ENCODE measurements at regions not wholly inside any gene's neighbourhood (a gene's known extent, or its start where the extent isn't known, plus 50 kb on each side); places are given as distances from the start of the nearest gene placed in this dataset.

- no peak for TF ChIP-seq CTCF (IDR thresholded peaks at IDR 0.05; ENCODE audit: low read depth, low read length, missing input control)
- no peak for TF ChIP-seq ATF3 (IDR thresholded peaks at IDR 0.05)
- no peak for TF ChIP-seq YY1 (IDR thresholded peaks at IDR 0.05)
- TF ChIP-seq HNF4G (IDR thresholded peaks at IDR 0.05) = no peak
- TF ChIP-seq, protein P1, sequence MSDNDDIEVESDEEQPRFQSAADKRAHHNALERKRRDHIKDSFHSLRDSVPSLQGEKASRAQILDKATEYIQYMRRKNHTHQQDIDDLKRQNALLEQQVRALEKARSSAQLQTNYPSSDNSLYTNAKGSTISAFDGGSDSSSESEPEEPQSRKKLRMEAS (IDR thresholded peaks at IDR 0.05) = no peak
- TF ChIP-seq RXRA (IDR thresholded peaks at IDR 0.05) = no peak
- TF ChIP-seq NR2F2 (IDR thresholded peaks at IDR 0.05) = no peak
- no peak for TF ChIP-seq HNF4A (conservative IDR thresholded peaks at IDR 0.05)
- no peak for TF ChIP-seq REST (IDR thresholded peaks at IDR 0.05)
- no peak for TF ChIP-seq JUND (IDR thresholded peaks at IDR 0.05)
- TF ChIP-seq GABPA (IDR thresholded peaks at IDR 0.05 in 1 of 2, conservative IDR thresholded peaks at IDR 0.05 in 1 of 2) = no peak
- TF ChIP-seq RAD21 (IDR thresholded peaks at IDR 0.05) = no peak
These were observed 596.9 kb upstream of the CYLC2 start for GRCh38 chr9:102398205-102398604.

Data from liver (tissue), 3 donors.